ENCODE measurements at regions not wholly inside any gene's neighbourhood (a gene's known extent, or its start where the extent isn't known, plus 50 kb on each side); places are given as distances from the start of the nearest gene placed in this dataset.

DNA sequence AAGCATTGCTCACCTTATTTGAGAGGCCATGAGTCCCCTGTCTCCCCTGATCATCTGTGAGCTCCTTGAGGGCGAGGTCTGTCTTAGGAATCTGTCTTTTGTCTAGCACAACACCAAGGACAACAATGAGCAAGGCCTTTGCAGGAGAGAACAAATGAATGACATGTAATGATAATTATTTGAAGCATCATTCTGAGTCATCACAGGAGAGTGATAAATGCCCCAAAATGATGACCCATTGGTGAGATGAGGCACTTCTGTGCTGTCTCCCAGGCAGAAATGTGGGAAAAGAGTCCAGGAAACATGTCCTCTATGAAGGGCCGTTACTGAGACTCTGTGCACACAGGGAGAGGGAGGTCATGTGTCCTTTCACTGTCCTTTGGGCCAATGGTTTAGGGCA, 105.2 kb upstream of the LRFN2 start (continued):
- TF ChIP-seq TEAD4 (IDR thresholded peaks at IDR 0.05; ENCODE audit: low read depth, low read length) (no peak), CHD1 (IDR thresholded peaks at IDR 0.05; ENCODE audit: low read depth, low read length) (no peak), TCF12 (IDR thresholded peaks at IDR 0.05; ENCODE audit: low read depth, low read length) (no peak), EZH2 (IDR thresholded peaks at IDR 0.05; ENCODE audit: low read depth, low read length, severe bottlenecking) (no peak), SAP30 (IDR thresholded peaks at IDR 0.05; ENCODE audit: insufficient read depth, insufficient replicate concordance, low read length) (no peak), GTF2F1 (IDR thresholded peaks at IDR 0.05; ENCODE audit: borderline replicate concordance, low read depth, low read length) (no peak), CEBPB (IDR thresholded peaks at IDR 0.05; ENCODE audit: low read depth, low read length) (no peak)
- TF ChIP-seq, protein P1, sequence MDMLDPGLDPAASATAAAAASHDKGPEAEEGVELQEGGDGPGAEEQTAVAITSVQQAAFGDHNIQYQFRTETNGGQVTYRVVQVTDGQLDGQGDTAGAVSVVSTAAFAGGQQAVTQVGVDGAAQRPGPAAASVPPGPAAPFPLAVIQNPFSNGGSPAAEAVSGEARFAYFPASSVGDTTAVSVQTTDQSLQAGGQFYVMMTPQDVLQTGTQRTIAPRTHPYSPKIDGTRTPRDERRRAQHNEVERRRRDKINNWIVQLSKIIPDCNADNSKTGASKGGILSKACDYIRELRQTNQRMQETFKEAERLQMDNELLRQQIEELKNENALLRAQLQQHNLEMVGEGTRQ (IDR thresholded peaks at IDR 0.05; ENCODE audit: low read length): no peak
